HepG2 (cell line): ENCODE measurements at regions not wholly inside any gene's neighbourhood (a gene's known extent, or its start where the extent isn't known, plus 50 kb on each side); places are given as distances from the start of the nearest gene placed in this dataset.
A peak's percentile ranks its signal among the peaks of the same experiment; 100 is the strongest.

ENCODE experiments used
- CBX2 ChIP-seq, 2 experiments: fragments of 200-600 bp in 1 of 2; sonication (generic); formaldehyde crosslinking in 1 of 2; IDR thresholded peaks; 2 replicates each; pipeline versions ENCODE4 v1.7.0 to v1.8.1; 2018 to 2022; ENCODE audit warnings: low read depth in 2 of 2, low read length in 1 of 2, mild to moderate bottlenecking in 1 of 2, missing genetic modification reagents in 1 of 2
- CERS6 ChIP-seq: sonication (generic); formaldehyde crosslinking; IDR thresholded peaks from 2 replicates; pipeline ENCODE4 v1.5.0; 2020; ENCODE audit warnings: missing genetic modification reagents
- ETV5 ChIP-seq: IDR thresholded peaks from 2 replicates; pipeline ENCODE4 v1.6.1; 2018; ENCODE audit warnings: missing biosample characterization, missing genetic modification reagents, inconsistent platforms, borderline replicate concordance
- FOXA3 ChIP-seq: IDR thresholded peaks from 2 replicates; pipeline ENCODE4 v1.6.1; 2016; ENCODE audit warnings: missing genetic modification reagents, missing compliant biosample characterization
- HNF1B ChIP-seq: sonication (generic); formaldehyde crosslinking; IDR thresholded peaks from 2 replicates; pipeline ENCODE4 v1.5.1; 2020; ENCODE audit warnings: mild to moderate bottlenecking, moderate library complexity, missing genetic modification reagents
- TCF7L2 ChIP-seq: IDR thresholded peaks from 2 replicates; pipeline ENCODE4 v1.6.1; 2011; ENCODE audit warnings: mild to moderate bottlenecking, low read depth, low read length, moderate library complexity
- TMF1 ChIP-seq: sonication (generic); formaldehyde crosslinking; IDR thresholded peaks from 2 replicates; pipeline ENCODE4 v1.8.1; 2022; ENCODE audit warnings: low read depth, missing genetic modification reagents
- ZBTB40 ChIP-seq, 2 experiments: fragments of 450-650 bp in 1 of 2; sonication (generic) in 1 of 2; formaldehyde crosslinking in 1 of 2; IDR thresholded peaks; 2 replicates each; pipeline versions ENCODE4 v1.6.1 to v1.8.0; 2016 to 2022; ENCODE audit warnings: antibody characterized with exemption in 1 of 2, mild to moderate bottlenecking in 1 of 2, missing genetic modification reagents in 1 of 2
- ZNF354B ChIP-seq: sonication (generic); formaldehyde crosslinking; IDR thresholded peaks from 2 replicates; pipeline ENCODE4 v1.8.0; 2022; ENCODE audit warnings: mild to moderate bottlenecking, missing genetic modification reagents
- ZNF709 ChIP-seq: sonication (generic); formaldehyde crosslinking; IDR thresholded peaks from 2 replicates; pipeline ENCODE4 v1.5.0; 2020; ENCODE audit warnings: mild to moderate bottlenecking, missing genetic modification reagents
- ZNF891 ChIP-seq: sonication (generic); formaldehyde crosslinking; IDR thresholded peaks from 2 replicates; pipeline ENCODE4 v1.5.0; 2020; ENCODE audit warnings: mild to moderate bottlenecking, missing genetic modification reagents
- TF ChIP-seq, protein P1 (sequence below): sonication (generic); formaldehyde crosslinking; IDR thresholded peaks from 2 replicates; pipeline ENCODE4 v1.5.0; 2020; ENCODE audit warnings: mild to moderate bottlenecking, missing genetic modification reagents, borderline replicate concordance

DNA sequence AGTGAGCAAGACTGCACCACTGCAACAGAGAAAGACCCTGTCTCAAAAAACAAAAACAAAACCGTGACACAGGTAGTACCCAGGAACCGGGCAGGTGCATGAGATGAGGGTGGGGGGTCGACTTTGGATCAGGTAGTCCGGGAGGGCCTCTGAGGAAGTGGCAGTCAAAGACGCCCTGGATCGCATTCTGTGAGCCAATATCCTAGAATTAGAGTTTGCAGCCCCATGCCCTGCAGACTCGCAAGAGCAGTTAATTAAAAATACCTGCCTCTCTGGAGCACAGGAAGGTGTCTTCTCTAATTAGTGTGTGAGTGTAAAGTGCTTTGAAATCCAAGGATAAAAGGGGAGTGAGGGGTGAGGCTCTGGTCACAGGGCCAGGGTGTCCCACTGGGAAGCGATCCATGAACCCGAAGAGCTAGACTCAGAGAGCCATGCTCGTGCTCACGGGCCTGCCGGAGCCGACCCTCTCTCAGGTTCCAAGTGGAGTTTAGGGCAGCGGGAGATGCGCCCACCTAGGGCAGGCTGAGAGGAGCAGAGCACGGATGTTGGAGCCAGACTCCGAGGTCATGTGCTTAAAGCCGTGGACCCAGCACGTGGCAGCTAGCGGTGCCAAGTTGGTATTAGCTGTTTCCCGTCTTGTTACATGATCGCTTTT lies 74.7 kb upstream of the PTPN1 start (continued):
- TF ChIP-seq HNF1B (CRISPR knock-in tag) (no peak), FOXA3 (no peak), CBX2 (IDR thresholded peaks at IDR 0.05; ENCODE audit: low read depth, low read length) (no peak), CBX2 (CRISPR knock-in tag; IDR thresholded peaks at IDR 0.05; ENCODE audit: low read depth) (no peak), TMF1 (CRISPR knock-in tag) (no peak), ZNF891 (no peak), TCF7L2 (no peak), ZNF709 (CRISPR knock-in tag) (peak; percentile 68; the same call in 1 of the 2 replicates), ZBTB40 (IDR thresholded peaks at IDR 0.05) (no peak), ZBTB40 (CRISPR knock-in tag; IDR thresholded peaks at IDR 0.05) (0 out of 2 replicates have a peak, but pooled peaks have one; percentile 4), ZNF354B (CRISPR knock-in tag) (0 out of 2 replicates have a peak, but pooled peaks have one; percentile 59), ETV5 (CRISPR knock-in tag) (no peak), CERS6 (CRISPR knock-in tag) (no peak)
- TF ChIP-seq, protein P1, sequence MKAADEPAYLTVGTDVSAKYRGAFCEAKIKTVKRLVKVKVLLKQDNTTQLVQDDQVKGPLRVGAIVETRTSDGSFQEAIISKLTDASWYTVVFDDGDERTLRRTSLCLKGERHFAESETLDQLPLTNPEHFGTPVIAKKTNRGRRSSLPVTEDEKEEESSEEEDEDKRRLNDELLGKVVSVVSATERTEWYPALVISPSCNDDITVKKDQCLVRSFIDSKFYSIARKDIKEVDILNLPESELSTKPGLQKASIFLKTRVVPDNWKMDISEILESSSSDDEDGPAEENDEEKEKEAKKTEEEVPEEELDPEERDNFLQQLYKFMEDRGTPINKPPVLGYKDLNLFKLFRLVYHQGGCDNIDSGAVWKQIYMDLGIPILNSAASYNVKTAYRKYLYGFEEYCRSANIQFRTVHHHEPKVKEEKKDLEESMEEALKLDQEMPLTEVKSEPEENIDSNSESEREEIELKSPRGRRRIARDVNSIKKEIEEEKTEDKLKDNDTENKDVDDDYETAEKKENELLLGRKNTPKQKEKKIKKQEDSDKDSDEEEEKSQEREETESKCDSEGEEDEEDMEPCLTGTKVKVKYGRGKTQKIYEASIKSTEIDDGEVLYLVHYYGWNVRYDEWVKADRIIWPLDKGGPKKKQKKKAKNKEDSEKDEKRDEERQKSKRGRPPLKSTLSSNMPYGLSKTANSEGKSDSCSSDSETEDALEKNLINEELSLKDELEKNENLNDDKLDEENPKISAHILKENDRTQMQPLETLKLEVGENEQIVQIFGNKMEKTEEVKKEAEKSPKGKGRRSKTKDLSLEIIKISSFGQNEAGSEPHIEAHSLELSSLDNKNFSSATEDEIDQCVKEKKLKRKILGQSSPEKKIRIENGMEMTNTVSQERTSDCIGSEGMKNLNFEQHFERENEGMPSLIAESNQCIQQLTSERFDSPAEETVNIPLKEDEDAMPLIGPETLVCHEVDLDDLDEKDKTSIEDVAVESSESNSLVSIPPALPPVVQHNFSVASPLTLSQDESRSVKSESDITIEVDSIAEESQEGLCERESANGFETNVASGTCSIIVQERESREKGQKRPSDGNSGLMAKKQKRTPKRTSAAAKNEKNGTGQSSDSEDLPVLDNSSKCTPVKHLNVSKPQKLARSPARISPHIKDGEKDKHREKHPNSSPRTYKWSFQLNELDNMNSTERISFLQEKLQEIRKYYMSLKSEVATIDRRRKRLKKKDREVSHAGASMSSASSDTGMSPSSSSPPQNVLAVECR (CRISPR knock-in tag), result 0 out of 2 replicates have a peak, but pooled peaks have one; percentile 14
